SW 1271 (cell line): ENCODE measurements at regions not wholly inside any gene's neighbourhood (a gene's known extent, or its start where the extent isn't known, plus 50 kb on each side); places are given as distances from the start of the nearest gene placed in this dataset.

Experiments
- DNase-seq, 2 experiments: peaks; one replicate each; lab custom pipeline; 2025; lab: John Stamatoyannopoulos, UW

DNA sequence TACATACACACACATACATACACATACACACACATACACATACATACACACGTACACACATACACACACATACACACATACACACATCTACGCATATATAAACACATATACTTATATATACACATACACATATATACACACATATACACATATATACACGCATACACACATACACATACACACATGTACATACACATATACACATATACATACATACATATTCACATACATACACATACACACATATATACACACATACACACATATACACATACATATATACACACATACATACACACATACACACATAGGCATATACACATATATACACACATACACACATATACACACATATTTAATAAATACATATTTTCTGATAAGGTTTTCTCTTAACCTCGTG lies 324.0 kb downstream of the RPS6KC1 start:
- no peak for DNase-seq

DNA sequence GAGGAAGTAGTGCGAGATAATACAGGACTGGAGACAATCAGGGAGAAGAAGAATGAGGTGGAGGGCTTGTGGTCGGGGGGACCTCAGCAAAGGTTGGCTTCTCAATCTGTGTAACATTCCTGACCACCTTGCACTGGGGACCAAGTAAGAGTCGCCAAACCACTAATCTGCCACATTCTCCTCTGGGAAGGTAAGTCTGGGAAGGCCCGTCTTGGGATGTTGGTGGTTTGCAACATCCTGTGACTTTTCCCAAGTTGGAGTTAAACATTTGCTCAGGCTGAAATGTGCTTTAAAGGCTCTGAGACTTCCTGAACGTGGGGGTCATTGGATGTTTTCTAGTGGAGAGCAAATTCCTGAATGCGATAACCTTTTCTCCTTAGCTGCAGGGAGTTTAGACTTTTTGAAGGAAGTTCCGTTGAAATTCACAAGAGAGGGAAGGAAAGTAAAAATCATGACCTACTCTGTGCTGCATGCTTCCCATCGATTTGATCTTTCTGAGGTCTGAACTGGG lies 325.9 kb downstream of the RPS6KC1 start:
- DNase-seq: no peak

GRCh38 chr1:213380865-213381264 lies 329.8 kb downstream of the RPS6KC1 start:
- no peak for DNase-seq

- DNase-seq: no peak
Observed at GRCh38 chr1:213381572-213382084, 330.6 kb downstream of the RPS6KC1 start.

DNA sequence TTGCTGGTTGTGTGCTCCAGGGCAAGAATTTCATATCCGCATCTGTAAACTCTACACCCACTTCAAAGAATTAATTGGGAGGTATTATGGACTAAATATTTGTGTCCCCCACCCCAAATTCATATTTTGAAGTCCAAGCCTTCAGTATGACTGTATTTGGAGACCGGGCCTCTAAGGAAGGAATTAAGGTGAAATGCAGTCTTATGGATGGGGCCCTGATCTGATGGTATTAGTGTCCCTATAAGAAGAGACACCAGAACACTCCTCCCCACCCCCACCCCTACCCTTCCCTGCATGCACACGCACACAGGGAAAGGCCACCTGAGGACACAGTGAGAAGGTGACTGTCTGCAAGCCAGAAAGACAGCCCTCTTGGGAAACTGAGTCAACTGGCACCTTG lies 332.4 kb downstream of the RPS6KC1 start:
- no peak for DNase-seq

DNA sequence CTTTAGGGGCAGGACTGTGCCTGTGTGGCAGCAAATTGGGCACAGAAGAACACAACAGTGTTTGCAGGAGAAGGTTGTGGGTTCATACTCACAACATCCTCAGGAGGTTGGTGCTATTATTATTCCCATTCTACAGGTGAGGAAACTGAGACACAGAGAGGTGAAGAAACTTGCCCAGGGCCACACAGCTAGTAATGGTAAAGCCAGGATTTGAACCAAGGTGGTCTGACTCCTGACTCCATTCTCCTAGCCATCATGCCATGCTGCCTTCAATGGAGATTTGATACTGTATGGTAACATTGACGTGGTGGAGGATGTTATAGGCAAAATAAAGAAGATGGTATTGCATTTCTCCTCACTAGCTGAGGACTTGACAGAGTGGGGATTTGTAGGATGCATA lies 334.2 kb downstream of the RPS6KC1 start:
- DNase-seq: no peak

- no peak for DNase-seq
Observed at GRCh38 chr1:213385806-213386324, 334.8 kb downstream of the RPS6KC1 start.

- DNase-seq: no peak
Observed at GRCh38 chr1:213387380-213388015, 336.5 kb downstream of the RPS6KC1 start.

GRCh38 chr1:213388199-213388598 lies 337.2 kb downstream of the RPS6KC1 start:
- no peak for DNase-seq

GRCh38 chr1:213389061-213389581 lies 338.1 kb downstream of the RPS6KC1 start:
- DNase-seq: no peak

GRCh38 chr1:213391445-213391844 lies 340.4 kb downstream of the RPS6KC1 start:
- no peak for DNase-seq

DNA sequence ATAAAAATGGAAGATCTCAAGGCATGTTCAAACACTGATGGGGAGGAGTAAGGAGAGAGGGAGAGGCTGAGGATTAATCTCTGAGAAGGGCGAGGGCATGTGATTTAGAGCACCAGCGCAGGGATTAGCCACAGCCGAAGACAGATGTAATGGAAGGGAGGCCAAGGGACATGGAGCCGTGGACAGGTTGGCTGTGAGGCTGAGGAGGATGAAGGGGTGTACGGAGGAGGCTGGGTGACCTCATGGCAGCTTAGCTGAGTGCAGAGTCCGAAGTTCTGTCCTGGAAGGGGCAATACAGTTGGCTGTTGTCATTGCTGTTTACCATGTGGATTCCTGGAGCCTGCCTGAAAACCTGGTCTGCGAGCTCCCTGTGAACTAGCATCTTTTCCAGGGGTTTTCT lies 342.8 kb downstream of the RPS6KC1 start:
- DNase-seq: no peak

GRCh38 chr1:213394837-213395236 lies 343.8 kb downstream of the RPS6KC1 start:
- DNase-seq: no peak

DNA sequence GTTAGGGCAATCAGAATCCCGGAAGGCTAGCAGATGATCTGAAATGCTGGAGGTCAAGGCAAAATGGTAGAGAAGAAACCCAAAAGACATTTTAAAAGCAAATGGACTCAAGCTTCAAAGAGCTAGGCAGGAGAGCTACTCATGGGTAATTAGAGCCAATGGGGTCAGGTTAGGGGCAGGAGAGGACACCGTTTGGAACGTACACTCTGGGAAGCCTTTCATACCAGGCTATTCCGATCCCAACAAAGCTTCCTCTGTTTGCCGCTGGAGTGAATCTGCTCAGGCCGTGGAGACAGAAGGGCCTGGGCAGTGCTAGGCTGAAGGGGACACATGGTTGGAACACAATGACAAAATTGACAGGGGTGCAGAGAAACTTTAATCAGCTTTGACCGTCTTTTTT lies 346.6 kb downstream of the RPS6KC1 start:
- DNase-seq: no peak

GRCh38 chr1:213399695-213400094 lies 348.7 kb downstream of the RPS6KC1 start:
- DNase-seq: no peak

- no peak for DNase-seq
Observed at GRCh38 chr1:213409208-213409631, 358.2 kb downstream of the RPS6KC1 start.

- DNase-seq: no peak
Observed at GRCh38 chr1:213409971-213410370, 358.9 kb downstream of the RPS6KC1 start.

DNA sequence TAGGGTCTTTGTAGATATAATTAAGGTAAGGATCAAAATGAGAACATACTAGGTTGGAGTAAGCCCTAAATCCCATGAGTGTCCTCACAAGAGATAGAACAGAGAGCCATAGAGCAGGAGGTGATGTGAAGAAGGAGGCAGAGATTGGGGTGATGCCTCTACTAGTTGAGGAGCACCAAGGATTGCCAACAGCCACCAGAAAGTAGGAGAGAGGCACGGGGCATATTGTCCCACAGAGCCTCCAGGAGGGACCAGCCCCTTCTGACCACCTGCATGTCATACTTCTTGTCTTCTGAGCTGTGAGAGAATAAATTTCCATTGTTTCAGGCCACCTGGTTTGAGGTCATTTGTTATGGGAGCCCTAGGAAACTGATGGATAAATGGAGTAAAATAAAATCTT lies 363.3 kb downstream of the RPS6KC1 start:
- DNase-seq: no peak

GRCh38 chr1:213414911-213415310 lies 363.9 kb downstream of the RPS6KC1 start:
- DNase-seq: no peak

- DNase-seq: no peak
Observed at GRCh38 chr1:213415691-213416380, 364.8 kb downstream of the RPS6KC1 start.

- no peak for DNase-seq
Observed at GRCh38 chr1:213416461-213417224, 365.6 kb downstream of the RPS6KC1 start.

- DNase-seq: no peak
Observed at GRCh38 chr1:213417225-213417820, 366.3 kb downstream of the RPS6KC1 start.
